AG04450 (cell line): ENCODE measurements at regions not wholly inside any gene's neighbourhood (a gene's known extent, or its start where the extent isn't known, plus 50 kb on each side); places are given as distances from the start of the nearest gene placed in this dataset.
"Not testable (repeated sequence)": the region's sequence is repeated elsewhere in the genome, so short reads cannot be mapped to it uniquely, and the experiment has no call there.

Experiments
- CTCF ChIA-PET: fragments of 300-600, 350-600 bp; formaldehyde crosslinking; extraction: SDS; loops from one replicate; lab custom pipeline; 2022; ENCODE audit warnings: antibody characterized with exemption, inconsistent platforms; lab: Charles Lee
- POLR2A ChIA-PET: fragments of 350-600 bp; formaldehyde crosslinking; extraction: SDS; loops from one replicate; lab custom pipeline; 2021; ENCODE audit warnings: antibody characterized with exemption, inconsistent platforms; lab: Yijun Ruan, JAX
- DNase-seq: peaks from one replicate; pipeline ENCODE4 v3.0.0-alpha.2; 2011; ENCODE audit warnings: low read depth, low spot score
- H3K27ac ChIP-seq: one replicate; pipeline ENCODE4 v1.5.1; 2012; ENCODE audit warnings: low read depth, low read length, control low read depth
- H3K27me3 ChIP-seq: one replicate; pipeline ENCODE4 v1.6.0; 2012; ENCODE audit warnings: low read length; ENCODE audit not compliant: control insufficient read depth, insufficient read depth
- H3K4me3 ChIP-seq: 2 replicates; pipeline ENCODE4 v1.5.1; 2011; ENCODE audit warnings: mild to moderate bottlenecking, low read depth, low read length, control low read depth
- H3K9me3 ChIP-seq: 2 replicates; pipeline ENCODE4 v1.5.1; 2012; ENCODE audit warnings: low read length; ENCODE audit not compliant: control insufficient read depth, insufficient read depth
- CTCF ChIP-seq: IDR thresholded peaks from 2 replicates; pipeline ENCODE4 v1.5.1; 2011; ENCODE audit warnings: low read depth, low read length, control low read depth, inconsistent platforms

- DNase-seq: no peak
- Histone ChIP-seq H3K4me3 (no peak overlapping the region), H3K27ac (no peak overlapping the region), H3K27me3 (no peaks in the 10 kb centered on the region), H3K9me3 (peaks cover 3% of the 10 kb centered on the region; the same call in 1 of the 2 replicates)
- POLR2A ChIA-PET: no interaction called here
- TF ChIP-seq CTCF: no peak
- CTCF ChIA-PET: no interaction called here
These were observed 127.8 kb downstream of the SLC38A4 start for GRCh38 chr12:46698003-46698402.

- H3K4me3 ChIP-seq: no peak overlapping the region
- no peak for TF ChIP-seq CTCF
- H3K27me3 ChIP-seq: no peaks in the 10 kb centered on the region
- no peak overlapping the region for H3K27ac ChIP-seq
- peaks cover 3% of the 10 kb centered on the region; the same call in 1 of the 2 replicates for H3K9me3 ChIP-seq
- ChIA-PET POLR2A (no interaction called here), CTCF (no interaction called here)
- no peak for DNase-seq
These were observed 132.3 kb downstream of the SLC38A4 start for GRCh38 chr12:46693518-46693917.

GRCh38 chr12:46693034-46693433 is 132.8 kb downstream of the SLC38A4 start:
- DNase-seq: no peak
- H3K27me3 ChIP-seq: no peaks in the 10 kb centered on the region
- CTCF ChIA-PET: no interaction called here

GRCh38 chr12:46692606-46693005 is 133.2 kb downstream of the SLC38A4 start:
- H3K9me3 ChIP-seq: no peaks in the 10 kb centered on the region
- no peaks in the 10 kb centered on the region for H3K27me3 ChIP-seq
- H3K4me3 ChIP-seq: no peak overlapping the region
- H3K27ac ChIP-seq: no peak overlapping the region
- CTCF ChIA-PET: no interaction called here
- POLR2A ChIA-PET: no interaction called here
- TF ChIP-seq CTCF: no peak
- no peak for DNase-seq

More at GRCh38 chr12:46693034-46693433, 132.8 kb downstream of the SLC38A4 start:
- POLR2A ChIA-PET: no interaction called here
- H3K4me3 ChIP-seq: no peak overlapping the region
- H3K27ac ChIP-seq: no peak overlapping the region
- peaks cover 3% of the 10 kb centered on the region; the same call in 1 of the 2 replicates for H3K9me3 ChIP-seq
- no peak for TF ChIP-seq CTCF

GRCh38 chr12:46686267-46686942 is 139.4 kb downstream of the SLC38A4 start:
- H3K9me3 ChIP-seq: no peaks in the 10 kb centered on the region
- no peak for DNase-seq
- H3K27ac ChIP-seq: no peak overlapping the region
- ChIA-PET POLR2A (no interaction called here), CTCF (interaction anchor here (0.8 to 1.5 kb wide), 2 partner anchors 139 to 248 kb away, joined by 3 to 4 read pairs; no protein-coding TSS in a partner anchor)
- H3K27me3 ChIP-seq: no peaks in the 10 kb centered on the region
- H3K4me3 ChIP-seq: no peak overlapping the region
- TF ChIP-seq CTCF: no peak

- DNase-seq, H3K9me3 ChIP-seq, H3K27me3 ChIP-seq, H3K4me3 ChIP-seq, POLR2A ChIA-PET, H3K27ac ChIP-seq: not testable (repeated sequence)
- CTCF ChIA-PET: interaction anchor here (1.2 kb wide), 1 partner anchor 337 kb away, joined by 4 read pairs; no protein-coding TSS in a partner anchor
These were observed 141.6 kb downstream of the SLC38A4 start for GRCh38 chr12:46684243-46684642.
